OCI-LY7 (cell line): ENCODE measurements at regions not wholly inside any gene's neighbourhood (a gene's known extent, or its start where the extent isn't known, plus 50 kb on each side); places are given as distances from the start of the nearest gene placed in this dataset.

Experiments
- BruUV-seq: library from RNA; stranded (reverse); fragments of 400-500 nt; replicated peaks from 2 replicates; lab custom pipeline; 2021; lab: Mats Ljungman, UMichigan
- CTCF ChIA-PET: fragments of 300-600 bp; sonication (Branson Sonifier 250); formaldehyde crosslinking; loops from one replicate; lab custom pipeline; 2022; ENCODE audit warnings: antibody characterized with exemption; ENCODE audit not compliant: unreplicated experiment; lab: Charles Lee
- POLR2A ChIA-PET: fragments of 300-600 bp; sonication (Branson Sonifier 250); formaldehyde crosslinking; loops from one replicate; lab custom pipeline; 2022; ENCODE audit warnings: antibody characterized with exemption; lab: Charles Lee
- DNase-seq: peaks from one replicate; pipeline ENCODE4 v3.0.0-alpha.2; 2015; ENCODE audit warnings: low spot score
- H2AFZ ChIP-seq: fragments of 200-600 bp; sonication (generic), shearing (Covaris generic); 2 replicates; pipeline ENCODE4 v1.6.1; 2014; ENCODE audit warnings: mild to moderate bottlenecking, antibody characterized with exemption, low read length, moderate library complexity
- H3K27ac ChIP-seq: fragments of 200-600 bp; sonication (generic); 2 replicates; pipeline ENCODE4 v1.5.1; 2014; ENCODE audit warnings: mixed run types, low read depth, mild to moderate bottlenecking, moderate library complexity, low read length, inconsistent platforms; ENCODE audit not compliant: poor library complexity, severe bottlenecking
- H3K36me3 ChIP-seq: fragments of 200-600 bp; sonication (generic); 2 replicates; pipeline ENCODE4 v1.6.1; 2014; ENCODE audit warnings: mild to moderate bottlenecking, antibody characterized with exemption, low read length, moderate library complexity, mixed read lengths; ENCODE audit not compliant: insufficient read depth
- H3K4me1 ChIP-seq: fragments of 200-600 bp; sonication (generic); 2 replicates; pipeline ENCODE4 v1.5.1; 2014; ENCODE audit warnings: mild to moderate bottlenecking, low read length; ENCODE audit not compliant: insufficient read depth, poor library complexity, severe bottlenecking
- H3K4me2 ChIP-seq: fragments of 200-600 bp; sonication (generic); 2 replicates; pipeline ENCODE4 v1.6.1; 2014; ENCODE audit warnings: mild to moderate bottlenecking, low read length
- H3K4me3 ChIP-seq: fragments of 200-600 bp; sonication (generic); 2 replicates; pipeline ENCODE4 v1.5.1; 2014; ENCODE audit warnings: mild to moderate bottlenecking, low read depth, low read length; ENCODE audit not compliant: poor library complexity, severe bottlenecking
- H3K79me2 ChIP-seq: fragments of 200-600 bp; sonication (generic); 2 replicates; pipeline ENCODE4 v1.6.1; 2016; ENCODE audit warnings: low read depth, mild to moderate bottlenecking, low read length, moderate library complexity, mixed read lengths; ENCODE audit not compliant: insufficient read depth
- H3K9me2 ChIP-seq: fragments of 200-600 bp; sonication (generic); 2 replicates; pipeline ENCODE4 v1.6.1; 2016; ENCODE audit warnings: mild to moderate bottlenecking, low read length, mixed read lengths; ENCODE audit not compliant: insufficient read depth
- H3K9me3 ChIP-seq: fragments of 200-600 bp; sonication (generic); 2 replicates; pipeline ENCODE4 v1.6.1; 2014; ENCODE audit warnings: mild to moderate bottlenecking, mixed run types, low read length, mixed read lengths
- H4K20me1 ChIP-seq: fragments of 200-600 bp; sonication (generic); 2 replicates; pipeline ENCODE4 v1.6.1; 2014; ENCODE audit warnings: mild to moderate bottlenecking, antibody characterized with exemption, low read length, moderate library complexity, mixed read lengths; ENCODE audit not compliant: insufficient read depth
- EZH2phosphoT487 ChIP-seq: fragments of 200-600 bp; sonication (generic); IDR thresholded peaks from 2 replicates; pipeline ENCODE4 v1.6.1; 2018; ENCODE audit warnings: low read depth, borderline replicate concordance, mild to moderate bottlenecking, mixed run types, antibody characterized with exemption, low read length, moderate library complexity, mixed read lengths
- intact Hi-C: fragments of 100-400 bp; cut with micrococcal nuclease; formaldehyde crosslinking; loops from one replicate; pipeline ENCODE4 v1.10.0; 2022; ENCODE audit not compliant: unreplicated experiment
- TF ChIP-seq, protein P1 (sequence below): fragments of 200-600 bp; sonication (generic); conservative IDR thresholded peaks from 2 replicates; pipeline ENCODE4 v1.5.1; 2014; ENCODE audit warnings: mild to moderate bottlenecking, antibody characterized with exemption, low read length, moderate library complexity, mixed read lengths

DNA sequence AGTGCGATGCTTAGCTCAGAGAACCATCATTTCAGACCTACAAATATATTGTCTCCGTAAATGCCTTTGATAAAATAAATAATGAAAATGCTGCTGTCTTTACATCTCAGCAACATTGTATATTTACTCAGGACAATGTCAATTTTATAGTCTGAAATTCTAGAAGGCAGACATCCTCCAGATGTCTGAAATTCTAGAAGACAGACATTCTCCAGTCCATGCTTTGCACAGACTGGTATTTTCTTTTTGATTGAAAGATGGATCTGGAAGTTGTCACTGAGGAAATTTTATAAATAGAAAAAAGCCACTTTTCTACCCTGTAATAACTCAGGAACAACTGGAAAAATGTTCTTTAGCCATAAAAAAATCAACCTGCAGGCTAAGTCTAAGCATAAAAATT is 2293.3 kb downstream of the PCDH9 start:
- no peaks in the 10 kb centered on the region for H3K9me2 ChIP-seq
- H3K4me1 ChIP-seq, result no peaks in the 10 kb centered on the region
- H3K79me2 ChIP-seq, result no peaks in the 10 kb centered on the region
- no peak for DNase-seq
- H3K4me3 ChIP-seq, result no peak overlapping the region
- intact Hi-C loops, result no loop called here
- H3K9me3 ChIP-seq, result no peaks in the 10 kb centered on the region
- no peaks in the 10 kb centered on the region for H4K20me1 ChIP-seq
- no peak overlapping the region for H3K27ac ChIP-seq
- no TSS peak for BruUV-seq
- no peak overlapping the region for H3K4me2 ChIP-seq
- H3K36me3 ChIP-seq, result no peaks in the 10 kb centered on the region
- no peak overlapping the region for H2AFZ ChIP-seq
- CTCF ChIA-PET, result no interaction called here
- TF ChIP-seq, protein P1, sequence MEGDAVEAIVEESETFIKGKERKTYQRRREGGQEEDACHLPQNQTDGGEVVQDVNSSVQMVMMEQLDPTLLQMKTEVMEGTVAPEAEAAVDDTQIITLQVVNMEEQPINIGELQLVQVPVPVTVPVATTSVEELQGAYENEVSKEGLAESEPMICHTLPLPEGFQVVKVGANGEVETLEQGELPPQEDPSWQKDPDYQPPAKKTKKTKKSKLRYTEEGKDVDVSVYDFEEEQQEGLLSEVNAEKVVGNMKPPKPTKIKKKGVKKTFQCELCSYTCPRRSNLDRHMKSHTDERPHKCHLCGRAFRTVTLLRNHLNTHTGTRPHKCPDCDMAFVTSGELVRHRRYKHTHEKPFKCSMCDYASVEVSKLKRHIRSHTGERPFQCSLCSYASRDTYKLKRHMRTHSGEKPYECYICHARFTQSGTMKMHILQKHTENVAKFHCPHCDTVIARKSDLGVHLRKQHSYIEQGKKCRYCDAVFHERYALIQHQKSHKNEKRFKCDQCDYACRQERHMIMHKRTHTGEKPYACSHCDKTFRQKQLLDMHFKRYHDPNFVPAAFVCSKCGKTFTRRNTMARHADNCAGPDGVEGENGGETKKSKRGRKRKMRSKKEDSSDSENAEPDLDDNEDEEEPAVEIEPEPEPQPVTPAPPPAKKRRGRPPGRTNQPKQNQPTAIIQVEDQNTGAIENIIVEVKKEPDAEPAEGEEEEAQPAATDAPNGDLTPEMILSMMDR, result no peak
- no peak for TF ChIP-seq EZH2phosphoT487
- POLR2A ChIA-PET, result interaction anchor here (0.7 kb wide), 1 partner anchor 170 kb away, joined by 3 read pairs; no protein-coding TSS in a partner anchor

DNA sequence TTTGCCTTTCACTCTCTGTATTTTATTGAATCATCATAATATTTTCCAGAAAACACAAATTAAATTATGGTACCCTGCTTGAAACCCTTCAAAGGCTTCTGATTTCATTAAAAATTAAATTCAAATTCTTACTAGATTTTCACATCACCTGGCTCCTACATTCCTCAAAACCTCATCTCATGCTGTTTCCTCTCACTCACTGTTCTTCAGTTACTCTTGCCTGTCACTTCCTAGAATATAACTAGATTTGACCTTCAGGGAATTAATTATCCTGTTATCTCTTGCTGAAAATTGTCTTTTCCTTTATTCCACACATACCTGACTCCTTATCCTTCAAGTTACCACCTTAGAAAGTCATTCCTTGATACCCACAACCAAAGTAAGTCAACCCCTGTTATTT is 2294.7 kb downstream of the PCDH9 start:
- ChIA-PET CTCF (no interaction called here), POLR2A (interaction anchor here (0.8 kb wide), 1 partner anchor 1878 kb away, joined by 4 read pairs; no protein-coding TSS in a partner anchor)
- no peaks in the 10 kb centered on the region for H3K36me3 ChIP-seq
- no peaks in the 10 kb centered on the region for H3K79me2 ChIP-seq
- no peaks in the 10 kb centered on the region for H4K20me1 ChIP-seq
- H3K9me2 ChIP-seq, result no peaks in the 10 kb centered on the region
- no peak overlapping the region for H2AFZ ChIP-seq
- no peak overlapping the region for H3K4me2 ChIP-seq
- H3K27ac ChIP-seq, result no peak overlapping the region
- BruUV-seq, result no TSS peak
- H3K9me3 ChIP-seq, result no peaks in the 10 kb centered on the region
- DNase-seq, result no peak
- intact Hi-C loops, result no loop called here
- H3K4me3 ChIP-seq, result no peak overlapping the region
- no peaks in the 10 kb centered on the region for H3K4me1 ChIP-seq
- TF ChIP-seq, protein P1, result no peak
- TF ChIP-seq EZH2phosphoT487, result no peak

DNA sequence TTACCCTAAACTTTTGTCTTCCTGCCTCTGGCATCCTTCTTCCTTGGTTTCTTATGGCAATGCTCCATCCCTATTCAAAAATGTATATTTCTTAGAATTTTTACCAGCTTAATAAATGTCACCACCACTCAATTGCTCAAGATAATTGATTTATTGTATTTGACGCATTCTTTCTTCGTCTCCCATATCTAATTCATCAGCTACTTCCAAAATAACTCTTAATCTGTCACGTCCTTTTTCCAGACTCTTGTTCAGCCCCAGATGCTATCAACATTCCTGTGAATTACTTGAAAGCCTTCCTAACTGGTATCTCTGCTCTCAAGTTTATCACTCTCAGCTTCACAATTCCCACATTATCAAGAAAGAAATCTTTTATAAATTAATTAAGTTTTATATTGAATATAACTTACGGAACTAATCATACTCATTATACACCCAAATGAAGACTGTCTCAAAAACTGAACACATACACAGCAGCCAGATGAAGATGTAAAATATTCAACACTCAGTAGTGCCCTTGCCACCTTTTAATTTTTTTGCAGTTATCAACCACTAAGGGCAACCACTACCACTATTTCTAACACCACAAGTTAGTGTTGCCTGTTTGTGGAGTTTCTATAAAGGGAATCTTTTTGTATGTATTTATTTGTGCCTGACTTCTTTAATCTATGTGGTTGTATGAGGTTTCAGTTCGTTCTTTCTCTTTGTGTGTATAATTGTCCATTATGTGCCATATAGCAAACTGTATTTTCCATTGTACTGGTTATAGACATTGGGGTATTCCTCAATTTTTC is 2295.4 kb downstream of the PCDH9 start:
- H3K27ac ChIP-seq, result no peak overlapping the region
- TF ChIP-seq EZH2phosphoT487, result no peak
- TF ChIP-seq, protein P1, result no peak
- no peaks in the 10 kb centered on the region for H3K79me2 ChIP-seq
- no peaks in the 10 kb centered on the region for H3K4me1 ChIP-seq
- no peaks in the 10 kb centered on the region for H3K9me3 ChIP-seq
- H2AFZ ChIP-seq, result no peak overlapping the region
- intact Hi-C loops, result no loop called here
- no peaks in the 10 kb centered on the region for H3K36me3 ChIP-seq
- no peaks in the 10 kb centered on the region for H4K20me1 ChIP-seq
- no peak for DNase-seq
- ChIA-PET CTCF (no interaction called here), POLR2A (interaction anchor here (1.1 kb wide), 1 partner anchor 22 kb away, joined by 3 read pairs; no protein-coding TSS in a partner anchor)
- no peak overlapping the region for H3K4me3 ChIP-seq
- H3K9me2 ChIP-seq, result no peaks in the 10 kb centered on the region
- no peak overlapping the region for H3K4me2 ChIP-seq
- BruUV-seq, result no TSS peak
